GM18870 (cell line): ENCODE measurements at regions not wholly inside any gene's neighbourhood (a gene's known extent, or its start where the extent isn't known, plus 50 kb on each side); places are given as distances from the start of the nearest gene placed in this dataset.

Experiments
- ATAC-seq: cut with Tn5 transposase; IDR thresholded peaks from one replicate; pipeline ENCODE4 v1.9.1; 2021; ENCODE audit warnings: moderate library complexity; ENCODE audit not compliant: unreplicated experiment

- ATAC-seq: no peak
These were observed 50.7 kb upstream of the TOX2 start for GRCh38 chr20:43863821-43864544.

- ATAC-seq: no peak
These were observed 51.3 kb upstream of the TOX2 start for GRCh38 chr20:43863330-43863729.

- no peak for ATAC-seq
These were observed 52.2 kb upstream of the TOX2 start for GRCh38 chr20:43862438-43862837.

GRCh38 chr20:43859994-43860393 is 54.7 kb upstream of the TOX2 start:
- ATAC-seq: no peak

- ATAC-seq: no peak
These were observed 56.7 kb upstream of the TOX2 start for GRCh38 chr20:43857932-43858331.

GRCh38 chr20:43857127-43857526 is 57.5 kb upstream of the TOX2 start:
- ATAC-seq: no peak

- ATAC-seq: no peak
These were observed 58.8 kb upstream of the TOX2 start for GRCh38 chr20:43855803-43856202.

- ATAC-seq: no peak
These were observed 60.7 kb upstream of the TOX2 start for GRCh38 chr20:43853918-43854317.

GRCh38 chr20:43853174-43853803 is 61.4 kb upstream of the TOX2 start:
- ATAC-seq: no peak

- no peak for ATAC-seq
These were observed 65.0 kb upstream of the TOX2 start for GRCh38 chr20:43849496-43850186.

- ATAC-seq: no peak
These were observed 68.1 kb upstream of the TOX2 start for GRCh38 chr20:43846516-43846905.

- ATAC-seq: no peak
These were observed 69.7 kb upstream of the TOX2 start for GRCh38 chr20:43844778-43845614.

- no peak for ATAC-seq
These were observed 70.5 kb upstream of the TOX2 start for GRCh38 chr20:43843965-43844660.

- no peak for ATAC-seq
These were observed 71.3 kb upstream of the TOX2 start for GRCh38 chr20:43843096-43843964.

- no peak for ATAC-seq
These were observed 72.3 kb upstream of the TOX2 start for GRCh38 chr20:43842126-43843020.

GRCh38 chr20:43840382-43841070 is 74.1 kb upstream of the TOX2 start:
- no peak for ATAC-seq

- no peak for ATAC-seq
These were observed 74.9 kb upstream of the TOX2 start for GRCh38 chr20:43839793-43840199.

GRCh38 chr20:43838703-43839060 is 76.0 kb upstream of the TOX2 start:
- ATAC-seq: no peak
